GM21825 (cell line): ENCODE measurements at regions not wholly inside any gene's neighbourhood (a gene's known extent, or its start where the extent isn't known, plus 50 kb on each side); places are given as distances from the start of the nearest gene placed in this dataset.
A peak's percentile ranks its signal among the peaks of the same experiment; 100 is the strongest.

Source experiments
- ATAC-seq: cut with Tn5 transposase; IDR thresholded peaks from one replicate; pipeline ENCODE4 v1.9.1; 2021; ENCODE audit warnings: mild to moderate bottlenecking, moderate library complexity; ENCODE audit not compliant: unreplicated experiment

DNA sequence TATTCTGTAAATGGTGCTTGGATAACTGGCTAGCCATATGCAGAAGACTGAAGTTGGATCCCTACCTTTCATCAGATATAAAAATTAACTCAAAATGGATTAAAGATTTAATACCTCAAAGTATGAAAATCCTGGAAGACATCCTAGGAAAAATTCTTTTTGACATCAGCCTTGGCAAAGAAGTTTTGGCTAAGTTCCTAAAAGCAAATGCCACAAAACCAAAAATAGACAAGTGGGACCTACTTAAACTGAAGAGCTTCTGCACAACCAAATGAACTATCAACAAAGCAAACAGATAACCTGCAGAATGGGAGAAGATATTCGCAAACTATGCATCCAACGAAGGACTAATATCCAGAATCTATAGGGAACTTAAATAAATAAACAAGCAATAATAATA is 60.3 kb upstream of the RIPPLY2 start:
- no peak for ATAC-seq

GRCh38 chr6:83781506-83781905 is 71.7 kb upstream of the RIPPLY2 start:
- no peak for ATAC-seq

GRCh38 chr6:83770910-83771309 is 62.0 kb upstream of the SNAP91 start:
- ATAC-seq, result peak; percentile 71

DNA sequence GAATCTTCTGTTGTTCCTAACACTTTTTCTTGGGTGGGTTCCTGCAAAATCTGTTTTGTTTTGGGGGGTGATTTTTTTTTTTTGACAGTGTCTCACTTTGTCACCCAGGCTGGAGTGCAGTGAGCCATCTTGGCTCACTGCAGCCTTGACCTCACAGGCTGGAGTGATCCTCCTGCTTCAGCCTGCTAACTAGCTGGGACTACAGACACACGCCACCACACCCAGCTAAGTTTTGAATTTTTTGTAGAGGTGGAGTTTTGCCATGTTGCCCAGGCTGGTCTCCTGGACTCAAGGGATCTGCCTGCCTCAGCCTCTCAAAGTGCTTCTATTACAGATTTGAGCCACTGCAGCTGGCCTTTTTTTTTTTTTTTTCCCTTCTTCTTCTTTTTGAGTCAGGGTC is 60.5 kb upstream of the SNAP91 start:
- no peak for ATAC-seq

GRCh38 chr6:83767033-83767432 is 58.1 kb upstream of the SNAP91 start:
- ATAC-seq, result no peak
